HFF-Myc (cell line): ENCODE measurements at regions not wholly inside any gene's neighbourhood (a gene's known extent, or its start where the extent isn't known, plus 50 kb on each side); places are given as distances from the start of the nearest gene placed in this dataset.

Experiments used
- DNase-seq: peaks from one replicate; pipeline ENCODE4 v3.0.0-alpha.2; 2011; ENCODE audit warnings: low read depth; ENCODE audit errors: extremely low read depth
- H3K4me3 ChIP-seq: replicated peaks from 2 replicates; pipeline ENCODE4 v1.5.1; 2011; ENCODE audit warnings: low read depth, mild to moderate bottlenecking, control low read depth, low read length
- CTCF ChIP-seq: IDR thresholded peaks from 2 replicates; pipeline ENCODE4 v1.5.1; 2012; ENCODE audit warnings: mild to moderate bottlenecking, low read depth, low read length, control low read depth; ENCODE audit errors: missing control alignments

DNA sequence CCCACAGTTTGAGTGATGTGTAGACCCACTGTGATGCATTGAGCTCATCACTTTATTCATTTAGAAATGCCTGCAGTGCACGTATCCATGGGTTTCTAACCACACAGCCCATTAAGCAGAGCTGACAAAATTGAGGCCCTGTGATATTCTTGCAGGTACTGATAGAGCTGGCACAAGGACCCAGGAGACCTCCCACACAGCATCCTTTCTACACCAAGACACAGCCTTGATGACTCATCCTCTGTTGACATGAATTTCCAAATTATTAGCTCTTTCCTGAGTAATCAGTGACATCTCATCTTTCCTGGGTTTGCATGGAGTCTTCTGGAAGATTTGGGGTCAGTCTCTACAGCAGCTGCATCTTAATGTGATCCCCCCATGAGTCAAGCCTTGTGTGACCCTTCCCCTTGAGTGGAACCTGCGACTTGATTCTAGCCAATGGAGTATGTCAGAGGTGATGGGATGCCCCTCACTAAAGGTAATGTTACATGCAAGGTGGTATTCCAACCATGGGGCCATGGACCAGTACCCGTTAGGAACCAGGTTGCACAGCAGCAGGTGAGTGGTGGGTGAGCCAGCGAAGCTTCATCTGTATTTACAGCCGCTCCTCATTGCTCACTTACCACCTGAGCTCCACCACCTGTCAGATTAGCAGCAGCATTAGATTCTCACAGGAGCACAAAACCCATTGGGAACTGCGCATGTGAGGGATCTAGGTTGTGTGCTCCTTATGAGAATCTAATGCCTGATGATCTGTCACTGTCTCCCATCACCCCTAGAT is 181.1 kb upstream of the ARL4C start:
- no peak for TF ChIP-seq CTCF
- no peak for DNase-seq
- no peak overlapping the region for H3K4me3 ChIP-seq

DNA sequence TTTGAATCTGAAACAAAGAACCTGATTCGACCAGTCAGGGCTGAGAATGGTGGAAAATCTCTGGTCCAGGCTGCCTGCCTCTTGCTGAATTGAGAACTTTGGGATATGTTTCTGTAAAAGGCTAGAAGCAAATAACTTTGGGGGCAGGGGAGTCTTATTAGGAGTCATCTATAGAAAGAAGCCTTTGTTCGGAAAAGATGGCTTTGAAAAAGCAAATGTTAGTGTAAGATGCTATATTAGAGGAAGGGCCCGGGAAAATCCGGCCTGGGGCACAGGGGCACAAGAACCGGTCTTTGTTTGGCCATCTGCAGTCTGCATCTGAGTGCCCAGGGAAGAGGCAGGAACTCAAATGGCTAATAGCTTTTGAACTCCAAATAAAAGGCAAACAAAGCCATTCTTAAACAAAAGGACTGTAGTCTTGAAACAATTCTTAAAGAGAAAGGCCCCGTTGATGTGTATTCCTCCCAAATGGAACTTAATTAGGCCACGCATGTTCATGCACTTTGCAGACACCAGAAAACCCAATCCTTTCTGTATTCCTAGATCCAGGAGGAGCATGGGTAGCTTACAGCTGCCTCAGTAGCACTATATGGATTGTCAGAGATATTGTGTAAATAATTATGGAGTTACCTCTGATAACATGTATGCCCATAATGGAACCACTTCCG is 180.0 kb upstream of the ARL4C start:
- H3K4me3 ChIP-seq = no peak overlapping the region
- no peak for DNase-seq
- no peak for TF ChIP-seq CTCF

GRCh38 chr2:234676109-234676782 is 179.4 kb upstream of the ARL4C start:
- H3K4me3 ChIP-seq = no peak overlapping the region
- TF ChIP-seq CTCF = no peak
- no peak for DNase-seq

GRCh38 chr2:234674781-234675201 is 177.9 kb upstream of the ARL4C start:
- no peak overlapping the region for H3K4me3 ChIP-seq
- no peak for TF ChIP-seq CTCF
- no peak for DNase-seq

DNA sequence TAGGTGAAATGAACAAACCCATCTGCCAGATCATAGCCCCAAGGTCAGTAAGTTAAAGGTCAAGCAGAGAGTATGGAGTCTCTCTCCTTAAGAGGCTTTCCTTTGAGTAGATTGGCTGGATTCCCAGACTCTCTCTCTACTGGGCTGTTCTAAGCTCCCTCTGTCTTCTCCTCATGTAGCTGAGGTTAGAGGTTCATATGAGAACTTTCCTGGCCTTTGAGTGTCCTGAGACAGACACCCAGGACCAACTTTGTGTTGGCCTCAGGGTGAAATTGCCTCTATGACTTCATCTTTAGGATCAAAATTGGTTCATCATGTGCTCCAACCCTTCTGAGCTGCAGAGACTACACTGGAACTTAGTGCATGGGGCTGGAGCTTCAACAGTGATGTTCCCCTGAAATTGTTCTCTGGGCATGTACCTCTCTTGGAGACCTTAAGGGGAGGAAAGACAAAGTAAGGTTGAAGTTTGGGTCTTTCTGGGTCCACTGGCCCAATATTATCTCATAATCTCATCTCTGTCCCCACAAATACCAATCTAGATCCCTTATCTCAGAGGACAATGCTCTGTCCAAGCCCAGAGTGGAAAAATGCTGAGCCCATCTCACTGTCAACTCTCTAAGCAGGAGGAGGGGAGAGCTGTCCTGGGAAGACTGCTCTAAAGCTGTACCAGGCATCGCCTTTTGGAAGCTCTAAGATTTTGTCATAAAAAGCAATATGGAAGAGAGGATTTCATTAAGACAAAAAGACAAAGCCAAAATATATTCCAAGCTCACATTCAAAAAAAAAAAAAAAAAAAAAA is 177.3 kb upstream of the ARL4C start:
- no peak for TF ChIP-seq CTCF
- H3K4me3 ChIP-seq = no peak overlapping the region
- DNase-seq = no peak

- no peak overlapping the region for H3K4me3 ChIP-seq
- TF ChIP-seq CTCF = no peak
- no peak for DNase-seq
These were observed 176.6 kb upstream of the ARL4C start for GRCh38 chr2:234673501-234673900.
